ENCODE measurements at regions not wholly inside any gene's neighbourhood (a gene's known extent, or its start where the extent isn't known, plus 50 kb on each side); places are given as distances from the start of the nearest gene placed in this dataset.

DNA sequence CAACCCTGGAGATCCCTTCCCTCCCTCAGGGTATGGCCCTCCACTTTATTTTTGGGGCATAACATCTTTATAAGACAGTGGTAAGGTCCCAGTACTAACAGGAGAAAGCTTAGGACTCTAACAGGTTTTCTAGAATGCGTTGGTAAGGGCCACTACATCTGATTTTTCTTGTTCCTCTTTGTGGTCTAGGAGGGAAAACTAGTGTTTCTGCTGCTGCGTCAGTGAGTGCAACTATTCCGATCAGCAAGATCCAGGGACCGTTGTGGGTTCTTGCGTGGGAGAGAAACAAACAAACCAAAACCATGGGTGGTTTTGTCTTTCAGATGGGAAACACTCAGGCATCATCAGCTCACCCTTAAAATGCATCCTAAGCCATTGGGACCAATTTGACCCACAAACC is 123.6 kb upstream of the SLC16A7 start:
- TF ChIP-seq, protein P1, sequence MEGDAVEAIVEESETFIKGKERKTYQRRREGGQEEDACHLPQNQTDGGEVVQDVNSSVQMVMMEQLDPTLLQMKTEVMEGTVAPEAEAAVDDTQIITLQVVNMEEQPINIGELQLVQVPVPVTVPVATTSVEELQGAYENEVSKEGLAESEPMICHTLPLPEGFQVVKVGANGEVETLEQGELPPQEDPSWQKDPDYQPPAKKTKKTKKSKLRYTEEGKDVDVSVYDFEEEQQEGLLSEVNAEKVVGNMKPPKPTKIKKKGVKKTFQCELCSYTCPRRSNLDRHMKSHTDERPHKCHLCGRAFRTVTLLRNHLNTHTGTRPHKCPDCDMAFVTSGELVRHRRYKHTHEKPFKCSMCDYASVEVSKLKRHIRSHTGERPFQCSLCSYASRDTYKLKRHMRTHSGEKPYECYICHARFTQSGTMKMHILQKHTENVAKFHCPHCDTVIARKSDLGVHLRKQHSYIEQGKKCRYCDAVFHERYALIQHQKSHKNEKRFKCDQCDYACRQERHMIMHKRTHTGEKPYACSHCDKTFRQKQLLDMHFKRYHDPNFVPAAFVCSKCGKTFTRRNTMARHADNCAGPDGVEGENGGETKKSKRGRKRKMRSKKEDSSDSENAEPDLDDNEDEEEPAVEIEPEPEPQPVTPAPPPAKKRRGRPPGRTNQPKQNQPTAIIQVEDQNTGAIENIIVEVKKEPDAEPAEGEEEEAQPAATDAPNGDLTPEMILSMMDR (conservative IDR thresholded peaks at IDR 0.05; ENCODE audit: low read length) = no peak
- no peak for TF ChIP-seq EZH2phosphoT487 (IDR thresholded peaks at IDR 0.05; ENCODE audit: borderline replicate concordance, low read depth, low read length)
